ENCODE measurements at regions not wholly inside any gene's neighbourhood (a gene's known extent, or its start where the extent isn't known, plus 50 kb on each side); places are given as distances from the start of the nearest gene placed in this dataset.

DNA sequence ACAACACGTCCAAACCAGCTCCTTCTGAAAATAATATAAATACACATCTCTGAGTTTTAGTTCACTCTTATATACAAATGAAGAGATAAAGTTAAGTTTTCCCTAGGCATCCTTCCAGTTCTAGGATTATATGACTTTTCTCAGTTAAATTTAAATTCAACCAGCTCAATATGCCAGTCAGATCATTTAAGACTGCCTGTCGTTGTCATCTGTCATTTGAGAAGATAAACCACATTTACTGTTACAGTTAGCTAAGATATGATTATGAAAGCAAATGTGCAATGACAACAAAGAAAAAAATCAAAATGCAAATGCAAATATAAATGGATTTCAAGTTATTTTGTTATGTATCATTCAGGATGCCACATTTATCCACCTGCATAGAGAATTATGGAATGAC lies 671.7 kb upstream of the GOT2 start:
- TF ChIP-seq CTCF (IDR thresholded peaks at IDR 0.05) (no peak), POLR2A (IDR thresholded peaks at IDR 0.05) (no peak)
